Testis (tissue), 2 donors: ENCODE measurements at regions not wholly inside any gene's neighbourhood (a gene's known extent, or its start where the extent isn't known, plus 50 kb on each side); places are given as distances from the start of the nearest gene placed in this dataset.

ENCODE experiments used
- DNase-seq: peaks from one replicate; pipeline ENCODE4 v3.0.0-alpha.2; 2019
- H3K27ac ChIP-seq, 2 donors: fragments of 200-600 bp; sonication (generic); one replicate each; pipeline ENCODE4 v1.5.1; 2019
- H3K27me3 ChIP-seq: fragments of 200-600 bp; sonication (generic); one replicate; pipeline ENCODE4 v1.5.1; 2019
- H3K36me3 ChIP-seq: fragments of 200-600 bp; sonication (generic); one replicate; pipeline ENCODE4 v1.5.1; 2017; ENCODE audit warnings: low read depth; ENCODE audit errors: missing control alignments
- H3K4me1 ChIP-seq: fragments of 200-600 bp; sonication (generic); one replicate; pipeline ENCODE4 v1.5.1; 2019
- H3K4me3 ChIP-seq, 2 donors: fragments of 200-600 bp; sonication (generic); one replicate each; pipeline ENCODE4 v1.5.1; 2017 to 2019
- H3K9me3 ChIP-seq: fragments of 200-600 bp; sonication (generic); one replicate; pipeline ENCODE4 v1.5.1; 2017
- CTCF ChIP-seq, 3 experiments: fragments of 450-650 bp in 2 of 3; fragments of 200-600 bp in 1 of 3; sonication (generic) in 1 of 3; IDR thresholded peaks; one replicate each; pipeline ENCODE4 v1.5.1; 2016 to 2019; ENCODE audit warnings: antibody characterized with exemption in 3 of 3, mild to moderate bottlenecking in 2 of 3, moderate library complexity in 1 of 3
- POLR2A ChIP-seq: fragments of 450-650 bp; IDR thresholded peaks from one replicate; pipeline ENCODE4 v1.6.1; 2017; ENCODE audit warnings: antibody characterized with exemption, mild to moderate bottlenecking, moderate library complexity
- WGBS, 2 donors: methylation state at CpG; one replicate each; pipeline ENCODE4 v1.1.5; 2018; 5-methylcytosine and 5-hydroxymethylcytosine counted together
- intact Hi-C: fragments of 100-400 bp; cut with DNase I; formaldehyde crosslinking; loops from one replicate; pipeline ENCODE4 v1.15.1; 2023; ENCODE audit warnings: low total_unique reads

GRCh38 chr3:118778201-118778600 lies 256.4 kb downstream of the IGSF11 start:
- no peaks in the 10 kb centered on the region for H3K4me1 ChIP-seq
- no peaks in the 10 kb centered on the region for H3K36me3 ChIP-seq
- no peak overlapping the region for H3K4me3 ChIP-seq
- intact Hi-C loops, result no loop called here
- no peak for TF ChIP-seq CTCF (IDR thresholded peaks at IDR 0.05)
- no peak overlapping the region for H3K27ac ChIP-seq
- no peaks in the 10 kb centered on the region for H3K9me3 ChIP-seq
- WGBS, 2 donors, result 70 to 71% methylated on average over 4 of the region's 4 CpGs
- no peaks in the 10 kb centered on the region for H3K27me3 ChIP-seq
- no peak for DNase-seq

- intact Hi-C loops, result no loop called here
Measured at GRCh38 chr3:118781232-118781631, 253.4 kb downstream of the IGSF11 start.

GRCh38 chr3:118781839-118782238 lies 252.8 kb downstream of the IGSF11 start:
- no peak for DNase-seq
- Histone ChIP-seq H3K4me1 (no peaks in the 10 kb centered on the region), H3K27me3 (no peaks in the 10 kb centered on the region), H3K9me3 (no peaks in the 10 kb centered on the region), H3K4me3 (no peak overlapping the region), H3K27ac (no peak overlapping the region), H3K36me3 (no peaks in the 10 kb centered on the region)
- TF ChIP-seq POLR2A, result no peak
- no peak for TF ChIP-seq CTCF (IDR thresholded peaks at IDR 0.05)
- 53 to 80% methylated on average over 1 of the region's 1 CpG for WGBS, 2 donors
- intact Hi-C loops, result no loop called here

More at GRCh38 chr3:118781232-118781631, 253.4 kb downstream of the IGSF11 start:
- H3K27me3 ChIP-seq, result no peaks in the 10 kb centered on the region
- H3K36me3 ChIP-seq, result no peaks in the 10 kb centered on the region
- H3K4me1 ChIP-seq, result no peaks in the 10 kb centered on the region
- H3K27ac ChIP-seq, result no peak overlapping the region
- WGBS, 2 donors, result 90 to 93% methylated on average over 3 of the region's 3 CpGs
- DNase-seq, result no peak
- no peak overlapping the region for H3K4me3 ChIP-seq
- TF ChIP-seq POLR2A (no peak), CTCF (IDR thresholded peaks at IDR 0.05) (no peak)
- H3K9me3 ChIP-seq, result no peaks in the 10 kb centered on the region

GRCh38 chr3:118782755-118783202 lies 251.9 kb downstream of the IGSF11 start:
- no peaks in the 10 kb centered on the region for H3K9me3 ChIP-seq
- no peaks in the 10 kb centered on the region for H3K36me3 ChIP-seq
- no peak overlapping the region for H3K4me3 ChIP-seq
- no peak for TF ChIP-seq POLR2A
- TF ChIP-seq CTCF (IDR thresholded peaks at IDR 0.05), result no peak
- H3K27ac ChIP-seq, result no peak overlapping the region
- no peak for DNase-seq
- H3K27me3 ChIP-seq, result no peaks in the 10 kb centered on the region
- WGBS, 2 donors, result 51 to 53% methylated on average over 2 of the region's 2 CpGs
- intact Hi-C loops, result no loop called here
- no peaks in the 10 kb centered on the region for H3K4me1 ChIP-seq

- Histone ChIP-seq H3K4me1 (no peaks in the 10 kb centered on the region), H3K36me3 (no peaks in the 10 kb centered on the region), H3K27ac (no peak overlapping the region), H3K27me3 (no peaks in the 10 kb centered on the region), H3K9me3 (no peaks in the 10 kb centered on the region), H3K4me3 (no peak overlapping the region)
- TF ChIP-seq POLR2A (no peak), CTCF (IDR thresholded peaks at IDR 0.05) (no peak)
- intact Hi-C loops, result no loop called here
- no peak for DNase-seq
Measured at GRCh38 chr3:118785415-118785814, 249.2 kb downstream of the IGSF11 start.
